HepG2 (cell line): ENCODE measurements at regions not wholly inside any gene's neighbourhood (a gene's known extent, or its start where the extent isn't known, plus 50 kb on each side); places are given as distances from the start of the nearest gene placed in this dataset.

Experiments
- ATAC-seq: fragments of 200-7000 bp; cut with Tn5 transposase; 3 replicates; pipeline ENCODE4 v1.9.1; 2020; ENCODE audit warnings: mild to moderate bottlenecking, moderate library complexity
- BruUV-seq: library from RNA; stranded (reverse); fragments of 400-500 nt; replicated peaks from 2 replicates; lab custom pipeline; 2021; lab: Mats Ljungman, UMichigan
- CTCF ChIA-PET: fragments of 300-600 bp; formaldehyde crosslinking; extraction: SDS; loops from one replicate; lab custom pipeline; 2021; ENCODE audit warnings: low total read pairs, inconsistent platforms, low intra/inter-chr PET ratio; lab: Yijun Ruan, JAX
- POLR2A ChIA-PET: fragments of 350-600 bp; sonication (Branson Sonifier 250); formaldehyde crosslinking; loops from one replicate; lab custom pipeline; 2020; ENCODE audit warnings: antibody characterized with exemption, inconsistent platforms; lab: Yijun Ruan, JAX
- DNase-seq: peaks from one replicate; pipeline ENCODE4 v3.0.0-alpha.2; 2015; ENCODE audit warnings: low spot score
- FAIRE-seq: peaks from 3 replicates; lab custom pipeline; 2011; peaks lifted over from hg19 to GRCh38; lab: Jason Lieb, UNC
- H2AFZ ChIP-seq: one replicate; pipeline ENCODE4 v1.6.1; 2011; ENCODE audit warnings: low read length, inconsistent platforms
- H3K27ac ChIP-seq: fragments of 300-600 bp; 3 replicates; pipeline ENCODE4 v1.8.0; 2011; ENCODE audit warnings: mixed run types, mild to moderate bottlenecking, mixed read lengths, low read length, inconsistent platforms; ENCODE audit not compliant: insufficient read depth; ENCODE audit errors: extremely low read length
- H3K27me3 ChIP-seq, 2 experiments: fragments of 200-600 bp in 1 of 2; 2 replicates in 1 of 2; 3 replicates in 1 of 2; pipeline versions ENCODE4 v1.6.0 to v1.8.0; 2011; ENCODE audit warnings: low read length in 2 of 2, mild to moderate bottlenecking in 2 of 2, moderate library complexity in 2 of 2, inconsistent platforms in 1 of 2; ENCODE audit not compliant: insufficient read depth in 2 of 2, control insufficient read depth in 1 of 2
- H3K36me3 ChIP-seq, 2 experiments: fragments of 200-600 bp in 1 of 2; replicated peaks in 1 of 2; 2 replicates in 1 of 2; 3 replicates in 1 of 2; pipeline versions ENCODE4 v1.5.1 to v1.8.0; 2011; ENCODE audit warnings: low read length in 2 of 2, inconsistent platforms in 1 of 2; ENCODE audit not compliant: insufficient read depth in 2 of 2, control insufficient read depth in 1 of 2
- H3K4me1 ChIP-seq: 2 replicates; pipeline ENCODE4 v1.5.1; 2012; ENCODE audit warnings: low read length, inconsistent platforms; ENCODE audit not compliant: insufficient read depth
- H3K4me2 ChIP-seq: 2 replicates; pipeline ENCODE4 v1.6.0; 2011; ENCODE audit warnings: low read depth, low read length, inconsistent platforms
- H3K4me3 ChIP-seq, 3 experiments: fragments of 200-600 bp in 1 of 3; sonication (generic), shearing (Covaris generic) in 1 of 3; replicated peaks in 1 of 3; 2 replicates each; pipeline ENCODE4 v1.5.1; 2011 to 2016; ENCODE audit warnings: low read length in 3 of 3, inconsistent platforms in 2 of 3, low read depth in 2 of 3, mild to moderate bottlenecking in 2 of 3, control low read depth in 1 of 3, mixed read lengths in 1 of 3; ENCODE audit not compliant: insufficient read depth in 1 of 3
- H3K79me2 ChIP-seq: one replicate; pipeline ENCODE4 v1.6.1; 2011; ENCODE audit warnings: low read length, inconsistent platforms; ENCODE audit not compliant: insufficient read depth
- H3K9ac ChIP-seq: 2 replicates; pipeline ENCODE4 v1.6.0; 2011; ENCODE audit warnings: mild to moderate bottlenecking, low read depth, low read length, inconsistent platforms; ENCODE audit not compliant: insufficient read depth
- H3K9me3 ChIP-seq: 2 replicates; pipeline ENCODE4 v1.5.1; 2012; ENCODE audit warnings: mild to moderate bottlenecking, low read length
- H4K20me1 ChIP-seq: 2 replicates; pipeline ENCODE4 v1.6.0; 2011; ENCODE audit warnings: inconsistent platforms, mild to moderate bottlenecking, low read length, moderate library complexity; ENCODE audit not compliant: insufficient read depth
- CREBL2 ChIP-seq: sonication (generic); formaldehyde crosslinking; IDR thresholded peaks from 2 replicates; pipeline ENCODE4 v1.8.1; 2023; ENCODE audit warnings: missing genetic modification reagents, mild to moderate bottlenecking, borderline replicate concordance
- DMAP1 ChIP-seq: IDR thresholded peaks from 2 replicates; pipeline ENCODE4 v1.6.1; 2016
- DRAP1 ChIP-seq: IDR thresholded peaks from 2 replicates; pipeline ENCODE4 v1.6.1; 2016; ENCODE audit warnings: missing genetic modification reagents, missing compliant biosample characterization
- SALL1 ChIP-seq: sonication (generic); formaldehyde crosslinking; IDR thresholded peaks from 2 replicates; pipeline ENCODE4 v1.8.0; 2022; ENCODE audit warnings: mild to moderate bottlenecking, missing genetic modification reagents
- SIN3B ChIP-seq: fragments of 150-350 bp; IDR thresholded peaks from 2 replicates; pipeline ENCODE4 v1.6.1; 2014; ENCODE audit warnings: low read length
- SMC3 ChIP-seq: IDR thresholded peaks from 2 replicates; pipeline ENCODE4 v1.6.1; 2011; ENCODE audit warnings: low read length, improper control_type of control experiment
- UBTF ChIP-seq: sonication (generic); formaldehyde crosslinking; IDR thresholded peaks from 2 replicates; pipeline ENCODE4 v1.4.0; 2020; ENCODE audit warnings: mild to moderate bottlenecking, missing genetic modification reagents
- ZBTB2 ChIP-seq: sonication (generic); formaldehyde crosslinking; IDR thresholded peaks from 2 replicates; pipeline ENCODE4 v1.8.0; 2022; ENCODE audit warnings: low read depth, missing genetic modification reagents
- ZFP91 ChIP-seq: sonication (generic); formaldehyde crosslinking; IDR thresholded peaks from 2 replicates; pipeline ENCODE4 v1.9.0; 2022; ENCODE audit warnings: missing genetic modification reagents, mild to moderate bottlenecking, borderline replicate concordance
- ZNF10 ChIP-seq: sonication (generic); formaldehyde crosslinking; IDR thresholded peaks from 2 replicates; pipeline ENCODE4 v1.4.0; 2020; ENCODE audit warnings: mild to moderate bottlenecking, low read depth, missing genetic modification reagents, borderline replicate concordance
- ZNF136 ChIP-seq: sonication (generic); formaldehyde crosslinking; IDR thresholded peaks from 2 replicates; pipeline ENCODE4 v1.8.1; 2022; ENCODE audit warnings: low read depth, mild to moderate bottlenecking, moderate library complexity, missing genetic modification reagents
- ZNF496 ChIP-seq: sonication (generic); formaldehyde crosslinking; IDR thresholded peaks from 2 replicates; pipeline ENCODE4 v1.8.1; 2023; ENCODE audit warnings: mild to moderate bottlenecking, moderate library complexity, missing genetic modification reagents; ENCODE audit not compliant: insufficient replicate concordance
- ZNF550 ChIP-seq: sonication (generic); formaldehyde crosslinking; IDR thresholded peaks from 2 replicates; pipeline ENCODE4 v1.4.0; 2020; ENCODE audit warnings: mild to moderate bottlenecking, missing genetic modification reagents, borderline replicate concordance
- ZNF597 ChIP-seq: sonication (generic); formaldehyde crosslinking; IDR thresholded peaks from 2 replicates; pipeline ENCODE4 v1.5.0; 2020; ENCODE audit warnings: missing genetic modification reagents
- ZNF75D ChIP-seq: sonication (generic); formaldehyde crosslinking; IDR thresholded peaks from 2 replicates; pipeline ENCODE4 v1.8.1; 2023; ENCODE audit warnings: missing genetic modification reagents, mild to moderate bottlenecking, borderline replicate concordance
- ZSCAN12 ChIP-seq: sonication (generic); formaldehyde crosslinking; IDR thresholded peaks from 2 replicates; pipeline ENCODE4 v1.9.0; 2021; ENCODE audit warnings: mild to moderate bottlenecking, missing genetic modification reagents
- ZSCAN9 ChIP-seq: IDR thresholded peaks from 2 replicates; pipeline ENCODE4 v1.6.1; 2016; ENCODE audit warnings: borderline replicate concordance
- WGBS: methylation state at CpG from one replicate; pipeline ENCODE4 v1.1.6; 2017; ENCODE audit warnings: low lambda C conversion rate; 5-methylcytosine and 5-hydroxymethylcytosine counted together
- in situ Hi-C: cut with HindIII; loops from 2 replicates; pipeline ENCODE4 v1.10.0; 2017; ENCODE audit warnings: low pct_unique_long_range_greater_than_20kb; ENCODE audit not compliant: extremely low pct_ligation_motif_present
- intact Hi-C: fragments of 100-400 bp; cut with micrococcal nuclease; formaldehyde crosslinking; loops from one replicate; pipeline ENCODE4 v1.10.0; 2022; ENCODE audit not compliant: unreplicated experiment

- TF ChIP-seq ZNF550 (CRISPR knock-in tag) (no peak), ZNF136 (CRISPR knock-in tag) (no peak), SALL1 (no peak), ZNF597 (CRISPR knock-in tag) (no peak), SIN3B (no peak), ZNF10 (CRISPR knock-in tag) (no peak)
These were observed 198.4 kb upstream of the LRRN1 start (continued) for GRCh38 chr3:3600665-3601340.

GRCh38 chr3:3599016-3599415 lies 200.2 kb upstream of the LRRN1 start:
- Histone ChIP-seq H3K9me3 (no peaks in the 10 kb centered on the region), H3K27ac (no peak overlapping the region), H3K4me1 (no peaks in the 10 kb centered on the region), H3K79me2 (no peaks in the 10 kb centered on the region), H2AFZ (no peak overlapping the region), H3K9ac (no peak overlapping the region), H3K36me3 (no peaks in the 10 kb centered on the region), H3K4me2 (no peak overlapping the region), H3K27me3 (no peaks in the 10 kb centered on the region; a peak in 1 of 5 replicates), H3K4me3 (no peak overlapping the region), H4K20me1 (no peaks in the 10 kb centered on the region)
- CTCF ChIA-PET: no interaction called here
- WGBS: 0% methylated on average over 2 of the region's 2 CpGs
- DNase-seq: no peak
- FAIRE-seq: no peak
- in situ Hi-C loops: no loop called here
- no TSS peak for BruUV-seq
- POLR2A ChIA-PET: no interaction called here
- intact Hi-C loops: no loop called here
- no peak for ATAC-seq
- TF ChIP-seq DRAP1 (CRISPR knock-in tag): no peak
- no peak for TF ChIP-seq SMC3
- no peak for TF ChIP-seq CREBL2 (CRISPR knock-in tag)
- TF ChIP-seq ZNF75D (CRISPR knock-in tag): no peak
- TF ChIP-seq DMAP1 (CRISPR knock-in tag): no peak
- no peak for TF ChIP-seq UBTF (CRISPR knock-in tag)
- TF ChIP-seq ZBTB2: no peak
- TF ChIP-seq ZFP91: no peak
- no peak for TF ChIP-seq ZSCAN9
- no peak for TF ChIP-seq ZNF496 (CRISPR knock-in tag)
- no peak for TF ChIP-seq ZSCAN12 (CRISPR knock-in tag)
